A549 (cell line): ENCODE measurements at regions not wholly inside any gene's neighbourhood (a gene's known extent, or its start where the extent isn't known, plus 50 kb on each side); places are given as distances from the start of the nearest gene placed in this dataset.

Experiments used
- BHLHE40 ChIP-seq: IDR thresholded peaks from 2 replicates; pipeline ENCODE4 v1.6.1; 2012; ENCODE audit warnings: low read depth, low read length, inconsistent platforms
- CEBPB ChIP-seq, 2 experiments: fragments of >200 bp in 1 of 2; sonication (Bioruptor Twin) in 1 of 2; formaldehyde crosslinking in 1 of 2; IDR thresholded peaks; 2 replicates each; pipeline ENCODE4 v1.6.1; 2012 to 2016
- HOXB13 ChIP-seq: fragments of 250-450 bp; sonication (Bioruptor Pico); IDR thresholded peaks from 2 replicates; pipeline ENCODE4 v1.5.0; 2020; ENCODE audit warnings: low read depth, mild to moderate bottlenecking, moderate library complexity
- MAZ ChIP-seq: fragments of 150-350 bp; IDR thresholded peaks from 2 replicates; pipeline ENCODE4 v1.6.1; 2014; ENCODE audit warnings: antibody characterized with exemption, low read depth, low read length, borderline replicate concordance
- RAD21 ChIP-seq, 2 experiments: fragments of >200 bp in 1 of 2; sonication (Bioruptor Twin) in 1 of 2; formaldehyde crosslinking in 1 of 2; IDR thresholded peaks in 1 of 2; conservative IDR thresholded peaks in 1 of 2; 2 replicates in 1 of 2; 3 replicates in 1 of 2; pipeline ENCODE4 v1.6.1; 2012 to 2018; ENCODE audit warnings: inconsistent platforms in 1 of 2
- TF ChIP-seq, protein P1 (sequence below): fragments of >200 bp; sonication (Bioruptor Twin); formaldehyde crosslinking; IDR thresholded peaks from 3 replicates; pipeline ENCODE4 v1.5.1; 2016
- TF ChIP-seq, protein P2 (sequence below): fragments of 200-600 bp; sonication (generic); IDR thresholded peaks from 2 replicates; pipeline ENCODE4 v1.6.1; 2016; ENCODE audit warnings: antibody characterized with exemption, mild to moderate bottlenecking, moderate library complexity

DNA sequence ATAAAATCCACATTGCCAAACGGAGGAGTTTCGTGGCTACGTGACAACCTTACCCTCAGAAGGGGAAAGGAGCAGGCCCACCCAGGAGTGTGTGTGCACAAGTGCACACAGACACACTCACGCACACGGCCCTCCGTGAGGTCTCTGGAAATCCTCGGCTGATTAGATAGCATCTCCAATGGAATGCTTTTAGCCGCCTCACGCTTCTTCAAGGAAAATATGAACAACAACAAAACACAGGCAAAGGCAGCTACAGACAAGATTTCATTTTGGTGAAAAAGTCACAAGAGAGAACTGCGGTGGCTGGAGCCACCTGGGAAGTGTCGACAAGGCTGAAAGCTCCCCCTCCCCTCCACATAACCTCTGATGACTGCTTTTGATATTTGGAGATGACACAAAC is 391.8 kb upstream of the MKI67 start:
- TF ChIP-seq, protein P1, sequence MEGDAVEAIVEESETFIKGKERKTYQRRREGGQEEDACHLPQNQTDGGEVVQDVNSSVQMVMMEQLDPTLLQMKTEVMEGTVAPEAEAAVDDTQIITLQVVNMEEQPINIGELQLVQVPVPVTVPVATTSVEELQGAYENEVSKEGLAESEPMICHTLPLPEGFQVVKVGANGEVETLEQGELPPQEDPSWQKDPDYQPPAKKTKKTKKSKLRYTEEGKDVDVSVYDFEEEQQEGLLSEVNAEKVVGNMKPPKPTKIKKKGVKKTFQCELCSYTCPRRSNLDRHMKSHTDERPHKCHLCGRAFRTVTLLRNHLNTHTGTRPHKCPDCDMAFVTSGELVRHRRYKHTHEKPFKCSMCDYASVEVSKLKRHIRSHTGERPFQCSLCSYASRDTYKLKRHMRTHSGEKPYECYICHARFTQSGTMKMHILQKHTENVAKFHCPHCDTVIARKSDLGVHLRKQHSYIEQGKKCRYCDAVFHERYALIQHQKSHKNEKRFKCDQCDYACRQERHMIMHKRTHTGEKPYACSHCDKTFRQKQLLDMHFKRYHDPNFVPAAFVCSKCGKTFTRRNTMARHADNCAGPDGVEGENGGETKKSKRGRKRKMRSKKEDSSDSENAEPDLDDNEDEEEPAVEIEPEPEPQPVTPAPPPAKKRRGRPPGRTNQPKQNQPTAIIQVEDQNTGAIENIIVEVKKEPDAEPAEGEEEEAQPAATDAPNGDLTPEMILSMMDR: no peak
- TF ChIP-seq RAD21 (conservative IDR thresholded peaks at IDR 0.05 in 1 of 2, IDR thresholded peaks at IDR 0.05 in 1 of 2) (no peak), HOXB13 (CRISPR knock-in tag) (no peak), MAZ (no peak), BHLHE40 (no peak), CEBPB (IDR thresholded peaks at IDR 0.05) (no peak)
- TF ChIP-seq, protein P2, sequence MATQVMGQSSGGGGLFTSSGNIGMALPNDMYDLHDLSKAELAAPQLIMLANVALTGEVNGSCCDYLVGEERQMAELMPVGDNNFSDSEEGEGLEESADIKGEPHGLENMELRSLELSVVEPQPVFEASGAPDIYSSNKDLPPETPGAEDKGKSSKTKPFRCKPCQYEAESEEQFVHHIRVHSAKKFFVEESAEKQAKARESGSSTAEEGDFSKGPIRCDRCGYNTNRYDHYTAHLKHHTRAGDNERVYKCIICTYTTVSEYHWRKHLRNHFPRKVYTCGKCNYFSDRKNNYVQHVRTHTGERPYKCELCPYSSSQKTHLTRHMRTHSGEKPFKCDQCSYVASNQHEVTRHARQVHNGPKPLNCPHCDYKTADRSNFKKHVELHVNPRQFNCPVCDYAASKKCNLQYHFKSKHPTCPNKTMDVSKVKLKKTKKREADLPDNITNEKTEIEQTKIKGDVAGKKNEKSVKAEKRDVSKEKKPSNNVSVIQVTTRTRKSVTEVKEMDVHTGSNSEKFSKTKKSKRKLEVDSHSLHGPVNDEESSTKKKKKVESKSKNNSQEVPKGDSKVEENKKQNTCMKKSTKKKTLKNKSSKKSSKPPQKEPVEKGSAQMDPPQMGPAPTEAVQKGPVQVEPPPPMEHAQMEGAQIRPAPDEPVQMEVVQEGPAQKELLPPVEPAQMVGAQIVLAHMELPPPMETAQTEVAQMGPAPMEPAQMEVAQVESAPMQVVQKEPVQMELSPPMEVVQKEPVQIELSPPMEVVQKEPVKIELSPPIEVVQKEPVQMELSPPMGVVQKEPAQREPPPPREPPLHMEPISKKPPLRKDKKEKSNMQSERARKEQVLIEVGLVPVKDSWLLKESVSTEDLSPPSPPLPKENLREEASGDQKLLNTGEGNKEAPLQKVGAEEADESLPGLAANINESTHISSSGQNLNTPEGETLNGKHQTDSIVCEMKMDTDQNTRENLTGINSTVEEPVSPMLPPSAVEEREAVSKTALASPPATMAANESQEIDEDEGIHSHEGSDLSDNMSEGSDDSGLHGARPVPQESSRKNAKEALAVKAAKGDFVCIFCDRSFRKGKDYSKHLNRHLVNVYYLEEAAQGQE: no peak
